H1 (cell line): ENCODE measurements at regions not wholly inside any gene's neighbourhood (a gene's known extent, or its start where the extent isn't known, plus 50 kb on each side); places are given as distances from the start of the nearest gene placed in this dataset.
A peak's percentile ranks its signal among the peaks of the same experiment; 100 is the strongest.

ENCODE experiments used
- CTBP2 ChIP-seq: IDR thresholded peaks from 2 replicates; pipeline ENCODE4 v1.7.0; 2011; ENCODE audit warnings: borderline replicate concordance, mild to moderate bottlenecking, moderate library complexity, mixed read lengths, low read length; ENCODE audit not compliant: insufficient read depth, insufficient read length
- EP300 ChIP-seq, 2 experiments: IDR thresholded peaks; 1 replicate in 1 of 2; 2 replicates in 1 of 2; pipeline ENCODE4 v1.6.1; 2011 to 2012; ENCODE audit warnings: low read depth in 2 of 2, low read length in 2 of 2, mild to moderate bottlenecking in 2 of 2, borderline replicate concordance in 1 of 2, inconsistent platforms in 1 of 2, moderate library complexity in 1 of 2
- GABPA ChIP-seq: IDR thresholded peaks from 2 replicates; pipeline ENCODE4 v1.6.1; 2011; ENCODE audit warnings: mild to moderate bottlenecking, low read length, moderate library complexity, borderline replicate concordance; ENCODE audit not compliant: insufficient read depth
- JUN ChIP-seq: IDR thresholded peaks from 2 replicates; pipeline ENCODE4 v1.6.1; 2011; ENCODE audit warnings: low read depth, mild to moderate bottlenecking, improper control_type of control experiment, low read length
- POU5F1 ChIP-seq: IDR thresholded peaks from 2 replicates; pipeline ENCODE4 v1.6.1; 2011; ENCODE audit warnings: low read depth, mild to moderate bottlenecking, low read length, moderate library complexity
- RAD21 ChIP-seq, 2 experiments: IDR thresholded peaks in 1 of 2; conservative IDR thresholded peaks in 1 of 2; 2 replicates each; pipeline ENCODE4 v1.6.1; 2011; ENCODE audit warnings: low read depth in 2 of 2, low read length in 2 of 2, improper control_type of control experiment in 1 of 2, inconsistent platforms in 1 of 2, mild to moderate bottlenecking in 1 of 2, moderate library complexity in 1 of 2
- TF ChIP-seq, protein P1 (sequence below): fragments of 300-600 bp; sonication (generic); IDR thresholded peaks from 2 replicates; pipeline ENCODE4 v1.7.1; 2012; ENCODE audit warnings: low read length, moderate library complexity, mild to moderate bottlenecking, inconsistent platforms; ENCODE audit not compliant: insufficient replicate concordance

DNA sequence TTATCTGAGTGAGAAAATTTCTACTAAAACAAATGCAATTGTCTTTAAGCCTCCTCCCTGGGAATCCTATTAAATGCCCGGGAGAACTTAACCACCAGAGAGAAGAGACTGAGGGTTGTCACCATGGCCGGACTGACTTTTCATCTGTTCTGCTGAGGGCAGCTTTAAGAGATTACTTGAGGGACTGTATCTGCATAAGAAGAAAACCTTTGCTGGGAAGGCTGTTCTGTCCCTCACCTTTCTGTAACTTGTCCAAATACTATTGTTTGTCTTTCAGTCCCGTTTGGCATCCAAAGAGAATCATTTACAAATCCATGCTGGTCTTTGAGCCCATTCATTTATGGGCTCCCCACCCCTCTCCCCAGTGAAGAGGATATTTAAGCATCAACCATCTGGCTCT is 306.3 kb upstream of the FLRT2 start (continued):
- TF ChIP-seq, protein P1, sequence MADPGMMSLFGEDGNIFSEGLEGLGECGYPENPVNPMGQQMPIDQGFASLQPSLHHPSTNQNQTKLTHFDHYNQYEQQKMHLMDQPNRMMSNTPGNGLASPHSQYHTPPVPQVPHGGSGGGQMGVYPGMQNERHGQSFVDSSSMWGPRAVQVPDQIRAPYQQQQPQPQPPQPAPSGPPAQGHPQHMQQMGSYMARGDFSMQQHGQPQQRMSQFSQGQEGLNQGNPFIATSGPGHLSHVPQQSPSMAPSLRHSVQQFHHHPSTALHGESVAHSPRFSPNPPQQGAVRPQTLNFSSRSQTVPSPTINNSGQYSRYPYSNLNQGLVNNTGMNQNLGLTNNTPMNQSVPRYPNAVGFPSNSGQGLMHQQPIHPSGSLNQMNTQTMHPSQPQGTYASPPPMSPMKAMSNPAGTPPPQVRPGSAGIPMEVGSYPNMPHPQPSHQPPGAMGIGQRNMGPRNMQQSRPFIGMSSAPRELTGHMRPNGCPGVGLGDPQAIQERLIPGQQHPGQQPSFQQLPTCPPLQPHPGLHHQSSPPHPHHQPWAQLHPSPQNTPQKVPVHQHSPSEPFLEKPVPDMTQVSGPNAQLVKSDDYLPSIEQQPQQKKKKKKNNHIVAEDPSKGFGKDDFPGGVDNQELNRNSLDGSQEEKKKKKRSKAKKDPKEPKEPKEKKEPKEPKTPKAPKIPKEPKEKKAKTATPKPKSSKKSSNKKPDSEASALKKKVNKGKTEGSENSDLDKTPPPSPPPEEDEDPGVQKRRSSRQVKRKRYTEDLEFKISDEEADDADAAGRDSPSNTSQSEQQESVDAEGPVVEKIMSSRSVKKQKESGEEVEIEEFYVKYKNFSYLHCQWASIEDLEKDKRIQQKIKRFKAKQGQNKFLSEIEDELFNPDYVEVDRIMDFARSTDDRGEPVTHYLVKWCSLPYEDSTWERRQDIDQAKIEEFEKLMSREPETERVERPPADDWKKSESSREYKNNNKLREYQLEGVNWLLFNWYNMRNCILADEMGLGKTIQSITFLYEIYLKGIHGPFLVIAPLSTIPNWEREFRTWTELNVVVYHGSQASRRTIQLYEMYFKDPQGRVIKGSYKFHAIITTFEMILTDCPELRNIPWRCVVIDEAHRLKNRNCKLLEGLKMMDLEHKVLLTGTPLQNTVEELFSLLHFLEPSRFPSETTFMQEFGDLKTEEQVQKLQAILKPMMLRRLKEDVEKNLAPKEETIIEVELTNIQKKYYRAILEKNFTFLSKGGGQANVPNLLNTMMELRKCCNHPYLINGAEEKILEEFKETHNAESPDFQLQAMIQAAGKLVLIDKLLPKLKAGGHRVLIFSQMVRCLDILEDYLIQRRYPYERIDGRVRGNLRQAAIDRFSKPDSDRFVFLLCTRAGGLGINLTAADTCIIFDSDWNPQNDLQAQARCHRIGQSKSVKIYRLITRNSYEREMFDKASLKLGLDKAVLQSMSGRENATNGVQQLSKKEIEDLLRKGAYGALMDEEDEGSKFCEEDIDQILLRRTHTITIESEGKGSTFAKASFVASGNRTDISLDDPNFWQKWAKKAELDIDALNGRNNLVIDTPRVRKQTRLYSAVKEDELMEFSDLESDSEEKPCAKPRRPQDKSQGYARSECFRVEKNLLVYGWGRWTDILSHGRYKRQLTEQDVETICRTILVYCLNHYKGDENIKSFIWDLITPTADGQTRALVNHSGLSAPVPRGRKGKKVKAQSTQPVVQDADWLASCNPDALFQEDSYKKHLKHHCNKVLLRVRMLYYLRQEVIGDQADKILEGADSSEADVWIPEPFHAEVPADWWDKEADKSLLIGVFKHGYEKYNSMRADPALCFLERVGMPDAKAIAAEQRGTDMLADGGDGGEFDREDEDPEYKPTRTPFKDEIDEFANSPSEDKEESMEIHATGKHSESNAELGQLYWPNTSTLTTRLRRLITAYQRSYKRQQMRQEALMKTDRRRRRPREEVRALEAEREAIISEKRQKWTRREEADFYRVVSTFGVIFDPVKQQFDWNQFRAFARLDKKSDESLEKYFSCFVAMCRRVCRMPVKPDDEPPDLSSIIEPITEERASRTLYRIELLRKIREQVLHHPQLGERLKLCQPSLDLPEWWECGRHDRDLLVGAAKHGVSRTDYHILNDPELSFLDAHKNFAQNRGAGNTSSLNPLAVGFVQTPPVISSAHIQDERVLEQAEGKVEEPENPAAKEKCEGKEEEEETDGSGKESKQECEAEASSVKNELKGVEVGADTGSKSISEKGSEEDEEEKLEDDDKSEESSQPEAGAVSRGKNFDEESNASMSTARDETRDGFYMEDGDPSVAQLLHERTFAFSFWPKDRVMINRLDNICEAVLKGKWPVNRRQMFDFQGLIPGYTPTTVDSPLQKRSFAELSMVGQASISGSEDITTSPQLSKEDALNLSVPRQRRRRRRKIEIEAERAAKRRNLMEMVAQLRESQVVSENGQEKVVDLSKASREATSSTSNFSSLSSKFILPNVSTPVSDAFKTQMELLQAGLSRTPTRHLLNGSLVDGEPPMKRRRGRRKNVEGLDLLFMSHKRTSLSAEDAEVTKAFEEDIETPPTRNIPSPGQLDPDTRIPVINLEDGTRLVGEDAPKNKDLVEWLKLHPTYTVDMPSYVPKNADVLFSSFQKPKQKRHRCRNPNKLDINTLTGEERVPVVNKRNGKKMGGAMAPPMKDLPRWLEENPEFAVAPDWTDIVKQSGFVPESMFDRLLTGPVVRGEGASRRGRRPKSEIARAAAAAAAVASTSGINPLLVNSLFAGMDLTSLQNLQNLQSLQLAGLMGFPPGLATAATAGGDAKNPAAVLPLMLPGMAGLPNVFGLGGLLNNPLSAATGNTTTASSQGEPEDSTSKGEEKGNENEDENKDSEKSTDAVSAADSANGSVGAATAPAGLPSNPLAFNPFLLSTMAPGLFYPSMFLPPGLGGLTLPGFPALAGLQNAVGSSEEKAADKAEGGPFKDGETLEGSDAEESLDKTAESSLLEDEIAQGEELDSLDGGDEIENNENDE, result peak; percentile 40
- TF ChIP-seq GABPA (no peak), POU5F1 (no peak), JUN (no peak), RAD21 (IDR thresholded peaks at IDR 0.05 in 1 of 2, conservative IDR thresholded peaks at IDR 0.05 in 1 of 2; ENCODE audit: low read depth in 2 of 2, low read length in 2 of 2) (no peak), CTBP2 (no peak), EP300 (IDR thresholded peaks at IDR 0.05; ENCODE audit: borderline replicate concordance in 1 of 2, low read depth in 2 of 2, low read length in 2 of 2) (no peak)
